ENCODE measurements at regions not wholly inside any gene's neighbourhood (a gene's known extent, or its start where the extent isn't known, plus 50 kb on each side); places are given as distances from the start of the nearest gene placed in this dataset.

- TF ChIP-seq POLR2A (IDR thresholded peaks at IDR 0.05) (no peak), POLR2AphosphoS5 (IDR thresholded peaks at IDR 0.05; ENCODE audit: insufficient read depth in 1 of 2, low read depth in 1 of 2) (no peak)
- TF ChIP-seq, protein P1, sequence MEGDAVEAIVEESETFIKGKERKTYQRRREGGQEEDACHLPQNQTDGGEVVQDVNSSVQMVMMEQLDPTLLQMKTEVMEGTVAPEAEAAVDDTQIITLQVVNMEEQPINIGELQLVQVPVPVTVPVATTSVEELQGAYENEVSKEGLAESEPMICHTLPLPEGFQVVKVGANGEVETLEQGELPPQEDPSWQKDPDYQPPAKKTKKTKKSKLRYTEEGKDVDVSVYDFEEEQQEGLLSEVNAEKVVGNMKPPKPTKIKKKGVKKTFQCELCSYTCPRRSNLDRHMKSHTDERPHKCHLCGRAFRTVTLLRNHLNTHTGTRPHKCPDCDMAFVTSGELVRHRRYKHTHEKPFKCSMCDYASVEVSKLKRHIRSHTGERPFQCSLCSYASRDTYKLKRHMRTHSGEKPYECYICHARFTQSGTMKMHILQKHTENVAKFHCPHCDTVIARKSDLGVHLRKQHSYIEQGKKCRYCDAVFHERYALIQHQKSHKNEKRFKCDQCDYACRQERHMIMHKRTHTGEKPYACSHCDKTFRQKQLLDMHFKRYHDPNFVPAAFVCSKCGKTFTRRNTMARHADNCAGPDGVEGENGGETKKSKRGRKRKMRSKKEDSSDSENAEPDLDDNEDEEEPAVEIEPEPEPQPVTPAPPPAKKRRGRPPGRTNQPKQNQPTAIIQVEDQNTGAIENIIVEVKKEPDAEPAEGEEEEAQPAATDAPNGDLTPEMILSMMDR (IDR thresholded peaks at IDR 0.05), result no peak
Measured at GRCh38 chr4:126959056-126959745, 673.6 kb upstream of the INTU start.
